Mesenchymal stem cell (in vitro differentiated cells and primary cell): ENCODE measurements at regions not wholly inside any gene's neighbourhood (a gene's known extent, or its start where the extent isn't known, plus 50 kb on each side); places are given as distances from the start of the nearest gene placed in this dataset.

Source experiments
- DNase-seq: peaks from one replicate; pipeline ENCODE4 v3.0.0-alpha.2; 2013
- H2AFZ ChIP-seq: one replicate; pipeline ENCODE4 v1.6.1; 2013; ENCODE audit warnings: low read depth, mild to moderate bottlenecking, control low read depth, inconsistent platforms, low read length, moderate library complexity
- H2AK5ac ChIP-seq: 2 replicates; pipeline ENCODE4 v1.6.1; 2013; ENCODE audit warnings: low read length, moderate library complexity, mild to moderate bottlenecking, inconsistent platforms; ENCODE audit not compliant: severe bottlenecking
- H2BK120ac ChIP-seq: one replicate; pipeline ENCODE4 v1.6.1; 2013; ENCODE audit warnings: low read depth, mild to moderate bottlenecking, inconsistent platforms, low read length, moderate library complexity
- H2BK12ac ChIP-seq, 2 experiments: one replicate each; pipeline ENCODE4 v1.6.1; 2013; ENCODE audit warnings: inconsistent platforms in 2 of 2, low read length in 2 of 2, mild to moderate bottlenecking in 2 of 2, moderate library complexity in 2 of 2, control low read depth in 1 of 2
- H2BK15ac ChIP-seq: one replicate; pipeline ENCODE4 v1.6.1; 2013; ENCODE audit warnings: mild to moderate bottlenecking, low read depth, inconsistent platforms; ENCODE audit not compliant: poor library complexity, severe bottlenecking
- H2BK5ac ChIP-seq: 2 replicates; pipeline ENCODE4 v1.6.1; 2013; ENCODE audit warnings: low read depth, mild to moderate bottlenecking, low read length, control low read depth, inconsistent platforms; ENCODE audit not compliant: poor library complexity, severe bottlenecking
- H3K14ac ChIP-seq, 2 experiments: one replicate each; pipeline ENCODE4 v1.6.1; 2013; ENCODE audit warnings: inconsistent platforms in 2 of 2, low read length in 2 of 2, control low read depth in 1 of 2, mild to moderate bottlenecking in 1 of 2, moderate library complexity in 1 of 2
- H3K18ac ChIP-seq, 2 experiments: one replicate each; pipeline ENCODE4 v1.6.1; 2013; ENCODE audit warnings: inconsistent platforms in 2 of 2, low read length in 2 of 2, control low read depth in 1 of 2, low read depth in 1 of 2, mild to moderate bottlenecking in 1 of 2
- H3K23ac ChIP-seq, 2 experiments: one replicate each; pipeline ENCODE4 v1.6.1; 2013; ENCODE audit warnings: inconsistent platforms in 2 of 2, low read length in 2 of 2, mild to moderate bottlenecking in 2 of 2, moderate library complexity in 2 of 2, control low read depth in 1 of 2
- H3K27ac ChIP-seq: 2 replicates; pipeline ENCODE4 v1.5.1; 2013; ENCODE audit warnings: mild to moderate bottlenecking, moderate library complexity, low read length, control low read depth, inconsistent platforms; ENCODE audit not compliant: poor library complexity, severe bottlenecking
- H3K27me3 ChIP-seq, 2 experiments: 2 replicates each; pipeline versions ENCODE4 v1.6.1 to v1.7.0; 2013; ENCODE audit warnings: low read length in 2 of 2, mild to moderate bottlenecking in 2 of 2, moderate library complexity in 2 of 2, control low read depth in 1 of 2, inconsistent platforms in 1 of 2; ENCODE audit not compliant: control insufficient read depth in 1 of 2, insufficient read depth in 1 of 2
- H3K36me3 ChIP-seq, 2 experiments: 2 replicates each; pipeline versions ENCODE4 v1.6.1 to v1.7.0; 2013; ENCODE audit warnings: low read length in 2 of 2, control low read depth in 1 of 2, inconsistent platforms in 1 of 2, low read depth in 1 of 2, mild to moderate bottlenecking in 1 of 2; ENCODE audit not compliant: insufficient read depth in 2 of 2, control insufficient read depth in 1 of 2
- H3K4ac ChIP-seq, 2 experiments: one replicate each; pipeline ENCODE4 v1.6.1; 2013; ENCODE audit warnings: inconsistent platforms in 2 of 2, low read length in 2 of 2, mild to moderate bottlenecking in 2 of 2, moderate library complexity in 2 of 2, control low read depth in 1 of 2, low read depth in 1 of 2
- H3K4me1 ChIP-seq: 2 replicates; pipeline ENCODE4 v1.6.1; 2013; ENCODE audit warnings: low read depth, low read length, control low read depth; ENCODE audit not compliant: control insufficient read depth, insufficient read depth
- H3K4me2 ChIP-seq: 2 replicates; pipeline ENCODE4 v1.6.1; 2013; ENCODE audit warnings: low read length, mild to moderate bottlenecking, inconsistent platforms; ENCODE audit not compliant: poor library complexity, severe bottlenecking
- H3K4me3 ChIP-seq, 2 experiments: 2 replicates each; pipeline versions ENCODE4 v1.5.1 to v1.7.0; 2013; ENCODE audit warnings: low read length in 2 of 2, mild to moderate bottlenecking in 2 of 2, control low read depth in 1 of 2, low read depth in 1 of 2; ENCODE audit not compliant: insufficient read depth in 1 of 2
- H3K79me1 ChIP-seq: replicated peaks from 2 replicates; pipeline ENCODE4 v1.6.1; 2013; ENCODE audit warnings: mild to moderate bottlenecking, control low read depth, low read length, inconsistent platforms; ENCODE audit not compliant: poor library complexity, severe bottlenecking
- H3K9ac ChIP-seq: 2 replicates; pipeline ENCODE4 v1.7.0; 2013; ENCODE audit warnings: mild to moderate bottlenecking, low read length, moderate library complexity
- H3K9me3 ChIP-seq: 2 replicates; pipeline ENCODE4 v1.7.0; 2013; ENCODE audit warnings: mild to moderate bottlenecking, low read length; ENCODE audit not compliant: control insufficient read depth
- H4K8ac ChIP-seq: one replicate; pipeline ENCODE4 v1.6.1; 2013; ENCODE audit warnings: inconsistent platforms, mild to moderate bottlenecking, low read length, moderate library complexity
- H4K91ac ChIP-seq: one replicate; pipeline ENCODE4 v1.6.1; 2013; ENCODE audit warnings: mild to moderate bottlenecking, low read length, inconsistent platforms
- WGBS: methylation state at CpG from one replicate; pipeline ENCODE4 v1.1.7; 2013; ENCODE audit warnings: mixed read lengths; 5-methylcytosine and 5-hydroxymethylcytosine counted together

- H3K36me3 ChIP-seq, result no peaks in the 10 kb centered on the region
- no peak overlapping the region for H2BK5ac ChIP-seq
- H3K27me3 ChIP-seq, result no peaks in the 10 kb centered on the region
- no peak for DNase-seq
- H4K91ac ChIP-seq, result no peak overlapping the region
- H3K9me3 ChIP-seq, result no peaks in the 10 kb centered on the region
- H3K18ac ChIP-seq, result no peak overlapping the region
- H3K4me2 ChIP-seq, result no peak overlapping the region
- H2BK15ac ChIP-seq, result no peak overlapping the region
- no peak overlapping the region for H2AFZ ChIP-seq
- H3K23ac ChIP-seq, result no peak overlapping the region
- no peak overlapping the region for H2BK120ac ChIP-seq
- H3K4me3 ChIP-seq, result no peak overlapping the region
- no peaks in the 10 kb centered on the region for H3K4me1 ChIP-seq
- WGBS, result no CpG with 5 or more reads among the region's 4 CpGs
- H3K4ac ChIP-seq, result no peak overlapping the region
- H2BK12ac ChIP-seq, result no peak overlapping the region
- no peak overlapping the region for H2AK5ac ChIP-seq
- no peak overlapping the region for H3K27ac ChIP-seq
- H3K9ac ChIP-seq, result no peak overlapping the region
- H4K8ac ChIP-seq, result no peak overlapping the region
- H3K14ac ChIP-seq, result no peak overlapping the region
- no peaks in the 10 kb centered on the region for H3K79me1 ChIP-seq
Observed at GRCh38 chr13:67946131-67946530, 716.0 kb upstream of the PCDH9 start.

DNA sequence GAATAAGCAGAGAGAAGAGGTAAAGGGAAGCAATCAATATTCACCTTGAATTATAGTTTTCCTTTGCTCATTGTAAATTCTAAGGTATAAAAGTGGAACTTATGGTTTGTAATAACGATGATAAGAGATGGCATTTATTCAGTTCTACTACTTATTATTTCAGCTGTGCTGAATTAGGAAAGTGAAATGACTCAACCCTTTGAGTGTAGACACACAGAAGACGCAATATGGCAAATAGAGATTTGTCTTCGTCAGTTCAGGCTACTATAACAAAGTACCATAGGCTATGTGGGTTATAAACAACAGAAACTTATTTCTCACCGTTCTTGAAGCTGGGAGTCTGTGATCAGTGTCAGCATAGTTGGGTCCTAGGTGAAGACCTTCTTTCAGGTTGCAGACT is 713.0 kb upstream of the PCDH9 start:
- Histone ChIP-seq H3K27me3 (no peaks in the 10 kb centered on the region), H3K18ac (no peak overlapping the region), H3K4me2 (no peak overlapping the region), H2BK120ac (no peak overlapping the region), H3K14ac (no peak overlapping the region), H3K23ac (no peak overlapping the region), H2BK5ac (no peak overlapping the region), H4K8ac (no peak overlapping the region), H3K36me3 (no peaks in the 10 kb centered on the region), H3K79me1 (no peaks in the 10 kb centered on the region), H3K4me1 (no peaks in the 10 kb centered on the region), H3K27ac (no peak overlapping the region), H2BK12ac (no peak overlapping the region), H4K91ac (no peak overlapping the region), H3K9me3 (no peaks in the 10 kb centered on the region), H3K4ac (no peak overlapping the region), H2AFZ (no peak overlapping the region), H3K4me3 (no peak overlapping the region), H2AK5ac (no peak overlapping the region), H3K9ac (no peak overlapping the region), H2BK15ac (no peak overlapping the region)
- 81% methylated on average over 3 of the region's 4 CpGs for WGBS
- DNase-seq, result no peak

GRCh38 chr13:67935626-67936025 is 705.5 kb upstream of the PCDH9 start:
- no peak for DNase-seq
- no peak overlapping the region for H2AK5ac ChIP-seq
- no peak overlapping the region for H3K27ac ChIP-seq
- no peak overlapping the region for H3K14ac ChIP-seq
- no peaks in the 10 kb centered on the region for H3K79me1 ChIP-seq
- no peak overlapping the region for H2BK5ac ChIP-seq
- H2BK12ac ChIP-seq, result no peak overlapping the region
- no peak overlapping the region for H4K91ac ChIP-seq
- H3K23ac ChIP-seq, result no peak overlapping the region
- H2BK120ac ChIP-seq, result no peak overlapping the region
- no peak overlapping the region for H3K4ac ChIP-seq
- no peak overlapping the region for H4K8ac ChIP-seq
- no peak overlapping the region for H3K18ac ChIP-seq
- H3K4me2 ChIP-seq, result no peak overlapping the region
- H3K4me3 ChIP-seq, result no peak overlapping the region
- H2BK15ac ChIP-seq, result no peak overlapping the region
- H3K36me3 ChIP-seq, result no peaks in the 10 kb centered on the region
- no peak overlapping the region for H3K9ac ChIP-seq
- H3K4me1 ChIP-seq, result no peaks in the 10 kb centered on the region
- H3K27me3 ChIP-seq, result no peaks in the 10 kb centered on the region
- no peak overlapping the region for H2AFZ ChIP-seq
- H3K9me3 ChIP-seq, result no peaks in the 10 kb centered on the region

GRCh38 chr13:67934617-67935330 is 704.6 kb upstream of the PCDH9 start:
- peak; percentile 6 for DNase-seq
- Histone ChIP-seq H2BK12ac (no peak overlapping the region), H3K79me1 (no peaks in the 10 kb centered on the region), H3K23ac (no peak overlapping the region), H3K4me3 (no peak overlapping the region), H3K4ac (no peak overlapping the region), H2AFZ (no peak overlapping the region), H3K36me3 (no peaks in the 10 kb centered on the region), H3K9ac (no peak overlapping the region), H3K27ac (no peak overlapping the region), H2BK120ac (no peak overlapping the region), H3K9me3 (no peaks in the 10 kb centered on the region), H2AK5ac (no peak overlapping the region), H2BK5ac (no peak overlapping the region), H4K91ac (no peak overlapping the region), H2BK15ac (no peak overlapping the region), H3K4me2 (no peak overlapping the region), H3K27me3 (no peaks in the 10 kb centered on the region), H3K14ac (no peak overlapping the region), H3K18ac (no peak overlapping the region), H4K8ac (no peak overlapping the region), H3K4me1 (no peaks in the 10 kb centered on the region)
- 100% methylated on average over 1 of the region's 1 CpG for WGBS
